ENCODE measurements at regions not wholly inside any gene's neighbourhood (a gene's known extent, or its start where the extent isn't known, plus 50 kb on each side); places are given as distances from the start of the nearest gene placed in this dataset.
A peak's percentile ranks its signal among the peaks of the same experiment; 100 is the strongest.

GRCh38 chr3:153337369-153337768 lies 175.3 kb downstream of the RAP2B start:
- H3K9me3 ChIP-seq (ENCODE audit: insufficient read depth, low read length) = 0 out of 2 replicates have a peak, but pooled peaks cover 15% of the 10 kb centered on the region
- no peaks in the 10 kb centered on the region for H3K27me3 ChIP-seq (ENCODE audit: insufficient read depth, insufficient read length)
- no peaks in the 10 kb centered on the region for H3K36me3 ChIP-seq (ENCODE audit: insufficient read depth, insufficient read length, low read length)
- no peaks in the 10 kb centered on the region for H3K4me1 ChIP-seq (ENCODE audit: insufficient read depth, insufficient read length)
- no peak overlapping the region for H3K4me3 ChIP-seq (ENCODE audit: insufficient read length, low read depth)
- no peak overlapping the region for H3K9ac ChIP-seq (ENCODE audit: insufficient read length, low read depth)
- no peak for DNase-seq (ENCODE audit: low read depth, low spot score)
- TF ChIP-seq ZNF274 (IDR thresholded peaks at IDR 0.05; ENCODE audit: low read depth, low read length) (no peak), YY1 (IDR thresholded peaks at IDR 0.05; ENCODE audit: insufficient read depth, insufficient read length) (no peak), SUZ12 (IDR thresholded peaks at IDR 0.05; ENCODE audit: extremely low read depth, insufficient read depth, insufficient read length) (no peak)

DNA sequence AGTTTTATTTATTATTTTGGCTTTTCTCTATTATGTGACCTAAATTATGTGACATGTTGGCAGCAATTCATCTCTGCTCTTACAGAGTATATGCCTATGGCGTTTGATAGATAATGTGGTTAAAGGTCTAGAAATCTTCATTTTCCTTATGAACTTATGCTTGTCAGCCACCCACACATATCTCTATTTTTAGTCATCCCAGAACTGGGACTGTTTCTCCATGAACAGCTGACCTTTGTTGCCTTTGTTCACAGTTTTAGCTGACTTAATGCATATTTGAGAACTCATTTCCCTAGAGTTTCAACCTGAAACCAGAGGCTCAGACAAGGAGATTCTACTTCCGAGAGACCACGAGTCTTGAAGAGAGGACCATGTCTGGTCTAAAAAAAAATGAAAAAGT lies 176.5 kb downstream of the RAP2B start:
- Histone ChIP-seq H3K9me3 (ENCODE audit: insufficient read depth, low read length) (0 out of 2 replicates have a peak, but pooled peaks cover 15% of the 10 kb centered on the region), H3K4me3 (ENCODE audit: insufficient read length, low read depth) (no peak overlapping the region), H3K9ac (ENCODE audit: insufficient read length, low read depth) (no peak overlapping the region), H3K4me1 (ENCODE audit: insufficient read depth, insufficient read length) (no peaks in the 10 kb centered on the region), H3K27me3 (ENCODE audit: insufficient read depth, insufficient read length) (no peaks in the 10 kb centered on the region), H3K36me3 (ENCODE audit: insufficient read depth, insufficient read length, low read length) (no peaks in the 10 kb centered on the region)
- TF ChIP-seq YY1 (IDR thresholded peaks at IDR 0.05; ENCODE audit: insufficient read depth, insufficient read length) (no peak), ZNF274 (IDR thresholded peaks at IDR 0.05; ENCODE audit: low read depth, low read length) (no peak), SUZ12 (IDR thresholded peaks at IDR 0.05; ENCODE audit: extremely low read depth, insufficient read depth, insufficient read length) (no peak)
- no peak for DNase-seq (ENCODE audit: low read depth, low spot score)

DNA sequence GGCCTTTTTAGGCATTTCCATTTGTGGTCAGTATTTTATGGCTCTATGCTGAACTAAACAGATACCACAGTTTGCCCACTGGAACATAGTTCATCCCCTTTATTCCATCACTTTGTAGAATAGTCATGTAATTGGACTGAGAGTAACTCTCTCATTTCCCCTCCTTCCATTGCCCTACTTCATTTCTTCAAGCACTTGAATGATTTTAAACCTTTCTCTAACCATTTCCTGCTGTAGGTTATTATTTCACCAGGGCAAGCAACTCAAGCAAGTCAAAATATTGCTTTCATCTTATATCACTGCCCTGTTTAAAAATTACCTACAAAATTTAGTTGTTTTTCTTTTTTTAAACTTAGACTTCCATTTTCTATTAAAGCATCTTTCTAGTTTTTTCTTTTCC lies 177.0 kb downstream of the RAP2B start:
- H3K36me3 ChIP-seq (ENCODE audit: insufficient read depth, insufficient read length, low read length) = no peaks in the 10 kb centered on the region
- no peak overlapping the region for H3K4me3 ChIP-seq (ENCODE audit: insufficient read length, low read depth)
- no peak for DNase-seq (ENCODE audit: low read depth, low spot score)
- no peaks in the 10 kb centered on the region for H3K4me1 ChIP-seq (ENCODE audit: insufficient read depth, insufficient read length)
- TF ChIP-seq YY1 (IDR thresholded peaks at IDR 0.05; ENCODE audit: insufficient read depth, insufficient read length) (no peak), ZNF274 (IDR thresholded peaks at IDR 0.05; ENCODE audit: low read depth, low read length) (no peak), SUZ12 (IDR thresholded peaks at IDR 0.05; ENCODE audit: extremely low read depth, insufficient read depth, insufficient read length) (no peak)
- 0 out of 2 replicates have a peak, but pooled peaks cover 15% of the 10 kb centered on the region for H3K9me3 ChIP-seq (ENCODE audit: insufficient read depth, low read length)
- no peaks in the 10 kb centered on the region for H3K27me3 ChIP-seq (ENCODE audit: insufficient read depth, insufficient read length)
- H3K9ac ChIP-seq (ENCODE audit: insufficient read length, low read depth) = no peak overlapping the region

- Histone ChIP-seq H3K36me3 (ENCODE audit: insufficient read depth, insufficient read length, low read length) (no peaks in the 10 kb centered on the region), H3K9ac (ENCODE audit: insufficient read length, low read depth) (no peak overlapping the region), H3K4me1 (ENCODE audit: insufficient read depth, insufficient read length) (no peaks in the 10 kb centered on the region), H3K27me3 (ENCODE audit: insufficient read depth, insufficient read length) (no peaks in the 10 kb centered on the region), H3K4me3 (ENCODE audit: insufficient read length, low read depth) (no peak overlapping the region), H3K9me3 (ENCODE audit: insufficient read depth, low read length) (peaks cover 38% of the 10 kb centered on the region)
- no peak for TF ChIP-seq SUZ12 (IDR thresholded peaks at IDR 0.05; ENCODE audit: extremely low read depth, insufficient read depth, insufficient read length)
- no peak for TF ChIP-seq YY1 (IDR thresholded peaks at IDR 0.05; ENCODE audit: insufficient read depth, insufficient read length)
- no peak for TF ChIP-seq ZNF274 (IDR thresholded peaks at IDR 0.05; ENCODE audit: low read depth, low read length)
- DNase-seq (ENCODE audit: low read depth, low spot score) = no peak
Observed at GRCh38 chr3:153343988-153344782, 182.2 kb downstream of the RAP2B start.

DNA sequence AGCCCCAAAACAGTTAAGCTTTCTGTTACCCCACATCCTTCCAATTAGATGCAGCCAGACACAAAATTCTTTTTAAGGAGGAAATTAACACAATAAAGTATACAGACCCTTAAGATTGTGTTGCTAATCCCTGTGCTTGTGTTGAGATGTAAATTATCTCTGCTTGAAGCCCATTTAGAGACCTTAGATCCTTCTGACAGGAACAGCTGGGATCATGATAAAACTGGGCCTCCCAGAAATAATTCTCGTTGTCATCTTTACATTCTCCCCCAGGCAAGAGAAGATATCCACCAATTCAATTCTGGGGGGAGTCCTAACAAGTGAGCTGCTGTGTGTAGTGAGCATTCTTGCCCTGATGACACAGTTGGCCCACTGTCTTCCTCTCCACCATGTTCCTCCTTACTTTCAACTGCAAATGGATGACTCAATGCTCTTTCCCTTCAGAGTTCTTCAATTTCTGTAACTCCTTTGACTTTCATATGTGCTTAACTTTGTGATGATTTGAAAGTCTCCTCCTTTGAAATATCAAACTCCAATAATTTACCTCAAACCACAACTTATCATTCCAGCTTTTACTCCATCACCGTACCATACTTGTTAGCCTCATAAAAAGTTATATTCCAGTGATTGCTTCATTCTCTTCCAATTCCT lies 186.6 kb downstream of the RAP2B start:
- peak; percentile 81 for DNase-seq (ENCODE audit: low read depth, low spot score)
- H3K36me3 ChIP-seq (ENCODE audit: insufficient read depth, insufficient read length, low read length) = no peaks in the 10 kb centered on the region
- H3K4me3 ChIP-seq (ENCODE audit: insufficient read length, low read depth) = no peak overlapping the region
- H3K9ac ChIP-seq (ENCODE audit: insufficient read length, low read depth) = no peak overlapping the region
- TF ChIP-seq YY1 (IDR thresholded peaks at IDR 0.05; ENCODE audit: insufficient read depth, insufficient read length) = no peak
- TF ChIP-seq ZNF274 (IDR thresholded peaks at IDR 0.05; ENCODE audit: low read depth, low read length) = no peak
- no peaks in the 10 kb centered on the region for H3K4me1 ChIP-seq (ENCODE audit: insufficient read depth, insufficient read length)
- H3K27me3 ChIP-seq (ENCODE audit: insufficient read depth, insufficient read length) = no peaks in the 10 kb centered on the region
- peaks cover 65% of the 10 kb centered on the region for H3K9me3 ChIP-seq (ENCODE audit: insufficient read depth, low read length)

DNA sequence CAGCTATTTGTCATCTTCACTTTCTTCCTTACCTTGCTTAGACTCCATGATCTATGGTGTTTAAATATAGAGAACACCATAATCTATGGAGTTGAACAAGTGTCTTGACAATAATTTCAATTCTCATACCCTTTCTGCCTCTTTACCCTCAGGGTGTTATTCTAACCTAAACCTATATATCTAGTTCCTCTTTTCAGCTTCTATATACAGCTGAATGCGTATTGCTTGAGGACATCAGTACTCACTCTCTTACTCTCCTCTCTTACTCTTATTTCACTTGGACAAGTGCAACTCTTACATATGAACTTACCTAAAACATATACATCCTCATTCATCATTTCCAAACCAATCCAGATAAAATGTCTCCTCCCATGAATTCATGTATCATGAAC lies 187.1 kb downstream of the RAP2B start:
- Histone ChIP-seq H3K36me3 (ENCODE audit: insufficient read depth, insufficient read length, low read length) (no peaks in the 10 kb centered on the region), H3K27me3 (ENCODE audit: insufficient read depth, insufficient read length) (no peaks in the 10 kb centered on the region), H3K9ac (ENCODE audit: insufficient read length, low read depth) (no peak overlapping the region), H3K4me3 (ENCODE audit: insufficient read length, low read depth) (no peak overlapping the region), H3K4me1 (ENCODE audit: insufficient read depth, insufficient read length) (no peaks in the 10 kb centered on the region), H3K9me3 (ENCODE audit: insufficient read depth, low read length) (peaks cover 65% of the 10 kb centered on the region)
- DNase-seq (ENCODE audit: low read depth, low spot score) = no peak
- no peak for TF ChIP-seq ZNF274 (IDR thresholded peaks at IDR 0.05; ENCODE audit: low read depth, low read length)
- TF ChIP-seq YY1 (IDR thresholded peaks at IDR 0.05; ENCODE audit: insufficient read depth, insufficient read length) = no peak
- TF ChIP-seq SUZ12 (IDR thresholded peaks at IDR 0.05; ENCODE audit: extremely low read depth, insufficient read depth, insufficient read length) = no peak

DNA sequence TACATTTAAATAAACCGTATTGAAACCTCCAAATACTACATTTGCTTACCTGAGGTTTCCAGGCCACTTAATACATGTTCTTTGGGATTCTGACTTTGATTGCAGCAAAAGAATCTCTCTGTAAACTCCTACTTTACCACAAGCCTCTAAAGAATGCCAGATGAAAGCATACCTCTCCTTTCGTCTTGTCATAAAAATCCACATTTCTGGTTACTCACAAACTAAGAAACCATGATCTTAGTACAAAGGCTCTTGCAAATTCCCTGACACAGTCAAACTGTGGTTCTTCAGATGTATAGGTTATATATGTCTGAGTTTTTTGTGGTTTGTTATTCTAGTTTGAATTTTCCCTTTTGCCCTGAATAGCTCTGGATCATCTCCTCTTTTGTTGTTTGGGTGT lies 188.4 kb downstream of the RAP2B start:
- Histone ChIP-seq H3K4me1 (ENCODE audit: insufficient read depth, insufficient read length) (no peaks in the 10 kb centered on the region), H3K4me3 (ENCODE audit: insufficient read length, low read depth) (no peak overlapping the region), H3K9ac (ENCODE audit: insufficient read length, low read depth) (no peak overlapping the region), H3K27me3 (ENCODE audit: insufficient read depth, insufficient read length) (no peaks in the 10 kb centered on the region), H3K9me3 (ENCODE audit: insufficient read depth, low read length) (peaks cover 61% of the 10 kb centered on the region), H3K36me3 (ENCODE audit: insufficient read depth, insufficient read length, low read length) (no peaks in the 10 kb centered on the region)
- no peak for DNase-seq (ENCODE audit: low read depth, low spot score)
- TF ChIP-seq ZNF274 (IDR thresholded peaks at IDR 0.05; ENCODE audit: low read depth, low read length) (no peak), SUZ12 (IDR thresholded peaks at IDR 0.05; ENCODE audit: extremely low read depth, insufficient read depth, insufficient read length) (no peak), YY1 (IDR thresholded peaks at IDR 0.05; ENCODE audit: insufficient read depth, insufficient read length) (no peak)

Data from NT2/D1 (cell line).